ENCODE measurements at regions not wholly inside any gene's neighbourhood (a gene's known extent, or its start where the extent isn't known, plus 50 kb on each side); places are given as distances from the start of the nearest gene placed in this dataset.

DNA sequence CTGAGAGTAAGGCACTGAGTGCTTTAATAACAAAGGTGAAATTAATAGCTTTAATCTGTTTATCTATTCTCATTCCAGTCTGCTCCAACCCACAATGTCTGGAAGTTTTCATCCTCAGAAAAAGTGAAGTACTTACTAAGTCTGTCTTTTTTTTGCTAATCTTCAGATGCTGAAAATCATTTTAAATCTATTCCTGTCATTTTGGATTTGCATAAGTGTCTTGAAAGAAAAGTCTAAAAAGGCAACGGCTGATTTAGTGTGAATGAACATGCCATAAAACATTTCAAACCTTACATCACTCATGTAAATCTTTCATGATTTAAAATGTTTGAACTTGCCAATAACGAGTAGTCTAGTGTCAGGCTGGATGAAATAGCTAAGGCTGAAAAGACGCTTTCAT is 685.6 kb downstream of the RPS29 start:
- TF ChIP-seq ZNF274 (IDR thresholded peaks at IDR 0.05; ENCODE audit: low read depth, low read length) (no peak), SUZ12 (IDR thresholded peaks at IDR 0.05; ENCODE audit: extremely low read depth, insufficient read depth, insufficient read length) (no peak)
